ENCODE measurements at regions not wholly inside any gene's neighbourhood (a gene's known extent, or its start where the extent isn't known, plus 50 kb on each side); places are given as distances from the start of the nearest gene placed in this dataset.

DNA sequence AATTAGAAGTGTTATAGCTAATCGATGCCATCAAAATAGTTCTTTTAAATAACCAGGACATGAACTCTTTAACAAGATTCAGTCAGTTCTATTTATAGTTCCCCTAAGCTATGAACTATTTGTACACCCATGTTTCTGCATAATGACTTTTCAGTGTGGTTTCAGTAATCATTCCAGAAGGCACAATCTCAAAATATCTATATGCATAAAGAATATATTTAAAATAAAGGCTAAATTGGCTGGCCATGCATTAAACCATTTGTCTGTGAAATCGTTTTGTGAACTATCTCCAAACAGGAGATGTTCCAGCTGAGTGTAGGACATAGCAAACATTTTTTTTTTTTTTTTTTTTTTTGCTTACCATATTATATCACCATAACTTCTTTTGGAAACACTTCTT lies 719.3 kb downstream of the PLCL1 start:
- TF ChIP-seq, protein P1, sequence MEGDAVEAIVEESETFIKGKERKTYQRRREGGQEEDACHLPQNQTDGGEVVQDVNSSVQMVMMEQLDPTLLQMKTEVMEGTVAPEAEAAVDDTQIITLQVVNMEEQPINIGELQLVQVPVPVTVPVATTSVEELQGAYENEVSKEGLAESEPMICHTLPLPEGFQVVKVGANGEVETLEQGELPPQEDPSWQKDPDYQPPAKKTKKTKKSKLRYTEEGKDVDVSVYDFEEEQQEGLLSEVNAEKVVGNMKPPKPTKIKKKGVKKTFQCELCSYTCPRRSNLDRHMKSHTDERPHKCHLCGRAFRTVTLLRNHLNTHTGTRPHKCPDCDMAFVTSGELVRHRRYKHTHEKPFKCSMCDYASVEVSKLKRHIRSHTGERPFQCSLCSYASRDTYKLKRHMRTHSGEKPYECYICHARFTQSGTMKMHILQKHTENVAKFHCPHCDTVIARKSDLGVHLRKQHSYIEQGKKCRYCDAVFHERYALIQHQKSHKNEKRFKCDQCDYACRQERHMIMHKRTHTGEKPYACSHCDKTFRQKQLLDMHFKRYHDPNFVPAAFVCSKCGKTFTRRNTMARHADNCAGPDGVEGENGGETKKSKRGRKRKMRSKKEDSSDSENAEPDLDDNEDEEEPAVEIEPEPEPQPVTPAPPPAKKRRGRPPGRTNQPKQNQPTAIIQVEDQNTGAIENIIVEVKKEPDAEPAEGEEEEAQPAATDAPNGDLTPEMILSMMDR (IDR thresholded peaks at IDR 0.05; ENCODE audit: insufficient read depth, low read depth, low read length): no peak
- TF ChIP-seq EZH2 (IDR thresholded peaks at IDR 0.05; ENCODE audit: insufficient read depth, low read length): no peak
